KMS-11 (cell line): ENCODE measurements at regions not wholly inside any gene's neighbourhood (a gene's known extent, or its start where the extent isn't known, plus 50 kb on each side); places are given as distances from the start of the nearest gene placed in this dataset.

ENCODE experiments used
- H2AFZ ChIP-seq: fragments of 200-600 bp; sonication (generic); 2 replicates; pipeline ENCODE4 v1.6.1; 2016; ENCODE audit warnings: antibody characterized with exemption, mixed run types, low read depth
- H3K27ac ChIP-seq: fragments of 200-600 bp; sonication (generic); 2 replicates; pipeline ENCODE4 v1.6.1; 2016; ENCODE audit warnings: mild to moderate bottlenecking, mixed run types
- H3K27me3 ChIP-seq: fragments of 200-600 bp; sonication (generic); 2 replicates; pipeline ENCODE4 v1.6.1; 2017; ENCODE audit warnings: mild to moderate bottlenecking, low read depth, mixed run types, moderate library complexity; ENCODE audit not compliant: insufficient read depth
- H3K36me3 ChIP-seq: fragments of 200-600 bp; sonication (generic); 2 replicates; pipeline ENCODE4 v1.6.1; 2017; ENCODE audit warnings: mild to moderate bottlenecking, mixed run types; ENCODE audit not compliant: insufficient read depth
- H3K4me1 ChIP-seq: fragments of 200-600 bp; sonication (generic); 2 replicates; pipeline ENCODE4 v1.6.1; 2016; ENCODE audit warnings: mild to moderate bottlenecking, low read depth, mixed run types; ENCODE audit not compliant: poor library complexity, severe bottlenecking
- H3K4me2 ChIP-seq: fragments of 200-600 bp; sonication (generic); 2 replicates; pipeline ENCODE4 v1.7.0; 2016; ENCODE audit warnings: mild to moderate bottlenecking, mixed run types
- H3K4me3 ChIP-seq: fragments of 200-600 bp; sonication (generic); IDR thresholded peaks from 2 replicates; pipeline ENCODE4 v1.6.1; 2017; ENCODE audit warnings: low read depth, low read length, mixed read lengths; ENCODE audit not compliant: insufficient read depth
- H3K79me2 ChIP-seq: fragments of 200-600 bp; sonication (generic); 2 replicates; pipeline ENCODE4 v1.6.1; 2016; ENCODE audit warnings: low read depth, mixed run types; ENCODE audit not compliant: insufficient read depth
- H3K9ac ChIP-seq: fragments of 200-600 bp; sonication (generic); 2 replicates; pipeline ENCODE4 v1.6.1; 2016; ENCODE audit warnings: mild to moderate bottlenecking, mixed run types
- H4K20me1 ChIP-seq: fragments of 200-600 bp; sonication (generic); 2 replicates; pipeline ENCODE4 v1.6.1; 2016; ENCODE audit warnings: mild to moderate bottlenecking, mixed run types; ENCODE audit not compliant: insufficient read depth
- TF ChIP-seq, protein P1 (sequence below): fragments of 200-600 bp; sonication (generic); conservative IDR thresholded peaks from 2 replicates; pipeline ENCODE4 v1.6.1; 2017; ENCODE audit warnings: low read depth, mild to moderate bottlenecking, antibody characterized with exemption, low read length, moderate library complexity, mixed read lengths

DNA sequence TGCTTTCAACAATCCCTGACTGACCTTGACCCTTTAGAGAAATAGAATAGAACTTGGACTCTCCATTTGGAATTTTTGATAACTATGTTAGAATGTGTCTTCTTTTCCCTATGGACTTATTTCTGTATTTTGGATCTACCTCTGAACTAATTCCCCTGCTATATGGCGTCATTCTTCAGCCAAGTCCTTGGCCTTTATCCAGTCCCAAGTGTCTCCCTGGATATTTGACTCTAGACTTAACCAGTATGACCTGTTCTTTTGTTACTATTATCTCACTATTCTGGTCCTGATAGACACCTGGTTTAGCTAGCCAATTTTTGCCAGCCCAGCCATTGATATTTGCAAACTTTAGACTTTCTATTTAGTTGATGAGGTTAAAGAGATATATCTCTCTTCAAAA lies 186.8 kb downstream of the KCNS3 start:
- H3K4me1 ChIP-seq = no peaks in the 10 kb centered on the region
- TF ChIP-seq, protein P1, sequence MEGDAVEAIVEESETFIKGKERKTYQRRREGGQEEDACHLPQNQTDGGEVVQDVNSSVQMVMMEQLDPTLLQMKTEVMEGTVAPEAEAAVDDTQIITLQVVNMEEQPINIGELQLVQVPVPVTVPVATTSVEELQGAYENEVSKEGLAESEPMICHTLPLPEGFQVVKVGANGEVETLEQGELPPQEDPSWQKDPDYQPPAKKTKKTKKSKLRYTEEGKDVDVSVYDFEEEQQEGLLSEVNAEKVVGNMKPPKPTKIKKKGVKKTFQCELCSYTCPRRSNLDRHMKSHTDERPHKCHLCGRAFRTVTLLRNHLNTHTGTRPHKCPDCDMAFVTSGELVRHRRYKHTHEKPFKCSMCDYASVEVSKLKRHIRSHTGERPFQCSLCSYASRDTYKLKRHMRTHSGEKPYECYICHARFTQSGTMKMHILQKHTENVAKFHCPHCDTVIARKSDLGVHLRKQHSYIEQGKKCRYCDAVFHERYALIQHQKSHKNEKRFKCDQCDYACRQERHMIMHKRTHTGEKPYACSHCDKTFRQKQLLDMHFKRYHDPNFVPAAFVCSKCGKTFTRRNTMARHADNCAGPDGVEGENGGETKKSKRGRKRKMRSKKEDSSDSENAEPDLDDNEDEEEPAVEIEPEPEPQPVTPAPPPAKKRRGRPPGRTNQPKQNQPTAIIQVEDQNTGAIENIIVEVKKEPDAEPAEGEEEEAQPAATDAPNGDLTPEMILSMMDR = no peak
- no peak overlapping the region for H3K4me2 ChIP-seq
- no peaks in the 10 kb centered on the region for H3K36me3 ChIP-seq
- no peaks in the 10 kb centered on the region for H4K20me1 ChIP-seq
- H3K27me3 ChIP-seq = no peaks in the 10 kb centered on the region
- no peak overlapping the region for H3K9ac ChIP-seq
- H3K79me2 ChIP-seq = no peaks in the 10 kb centered on the region
- H3K27ac ChIP-seq = no peak overlapping the region
- H2AFZ ChIP-seq = no peak overlapping the region
- no peak overlapping the region for H3K4me3 ChIP-seq

DNA sequence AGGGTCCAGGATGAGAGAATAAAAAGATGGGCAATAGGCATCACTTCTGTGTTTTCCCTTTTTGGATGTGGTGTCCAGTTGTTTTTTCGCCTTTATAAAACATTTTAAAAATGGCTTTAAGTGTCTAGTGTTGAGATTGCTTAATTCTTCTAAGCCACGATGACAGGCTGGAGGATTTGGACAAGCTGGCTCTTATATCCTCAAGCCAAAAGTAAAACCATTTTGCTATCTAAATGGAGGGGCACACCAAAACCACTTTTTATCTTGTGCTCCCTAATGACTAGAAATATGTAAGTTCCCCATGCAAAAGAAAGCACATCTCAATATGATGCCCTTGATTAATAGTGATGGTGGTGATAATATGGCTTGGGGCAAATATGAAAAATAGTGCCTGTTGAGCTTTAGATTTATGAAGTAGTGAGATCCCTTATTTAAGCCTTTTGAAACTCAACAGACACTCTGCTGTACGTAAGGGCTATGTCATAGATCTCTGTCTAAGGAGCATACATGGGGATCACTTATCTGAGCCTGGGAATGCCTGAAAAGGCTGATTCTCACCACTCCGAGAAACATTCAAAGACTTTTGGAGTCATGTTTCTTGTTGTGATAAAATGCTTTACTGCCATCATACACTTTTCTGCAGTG lies 185.5 kb downstream of the KCNS3 start:
- no peak overlapping the region for H2AFZ ChIP-seq
- H3K27ac ChIP-seq = no peak overlapping the region
- no peaks in the 10 kb centered on the region for H3K79me2 ChIP-seq
- TF ChIP-seq, protein P1 = no peak
- no peaks in the 10 kb centered on the region for H3K27me3 ChIP-seq
- no peak overlapping the region for H3K4me3 ChIP-seq
- no peaks in the 10 kb centered on the region for H3K36me3 ChIP-seq
- H3K9ac ChIP-seq = no peak overlapping the region
- H4K20me1 ChIP-seq = no peaks in the 10 kb centered on the region
- H3K4me1 ChIP-seq = no peaks in the 10 kb centered on the region
- no peak overlapping the region for H3K4me2 ChIP-seq

DNA sequence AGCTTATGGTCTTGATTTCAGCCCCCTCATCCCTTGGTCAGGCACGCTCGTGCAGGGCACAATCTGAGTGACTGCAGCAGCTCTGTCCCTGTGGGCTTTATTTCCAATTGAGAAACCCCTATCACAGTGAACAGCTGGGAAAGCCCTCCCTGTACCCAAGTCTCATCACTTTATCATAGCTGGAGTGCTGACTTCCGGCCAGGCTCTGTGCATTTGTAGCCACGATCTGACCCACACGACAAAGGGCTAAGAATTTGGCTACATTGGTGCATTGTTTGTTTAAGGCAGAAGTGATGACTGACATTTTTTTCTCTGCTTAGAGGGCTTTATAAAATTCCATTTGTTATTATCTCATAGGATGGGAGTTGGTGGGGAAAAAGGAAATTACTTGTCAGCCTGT lies 184.4 kb downstream of the KCNS3 start:
- Histone ChIP-seq H3K79me2 (no peaks in the 10 kb centered on the region), H4K20me1 (no peaks in the 10 kb centered on the region), H3K36me3 (no peaks in the 10 kb centered on the region), H2AFZ (no peak overlapping the region), H3K4me3 (no peak overlapping the region), H3K27me3 (no peaks in the 10 kb centered on the region), H3K27ac (no peak overlapping the region), H3K4me1 (no peaks in the 10 kb centered on the region), H3K9ac (no peak overlapping the region), H3K4me2 (no peak overlapping the region)
- TF ChIP-seq, protein P1 = no peak

DNA sequence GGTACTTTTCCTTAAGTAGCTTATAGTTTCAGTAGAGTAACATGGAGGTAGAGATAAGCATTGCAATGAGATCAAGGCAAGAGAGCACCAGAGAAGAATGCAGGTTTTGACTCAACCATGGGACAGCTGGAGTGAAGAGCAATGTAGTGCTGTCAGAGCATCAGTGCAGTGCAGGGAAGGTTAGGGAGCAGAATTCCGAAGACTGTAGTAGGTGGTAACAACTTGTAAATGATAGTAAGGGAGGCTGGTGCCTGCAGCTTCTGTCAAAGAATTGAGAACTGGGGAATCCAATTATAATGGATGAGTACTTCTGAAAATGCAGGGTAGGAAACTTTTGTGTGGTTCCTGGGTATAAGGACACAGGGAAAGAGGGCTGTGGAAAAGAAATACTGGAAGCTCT lies 183.2 kb downstream of the KCNS3 start:
- no peak overlapping the region for H3K4me3 ChIP-seq
- H2AFZ ChIP-seq = no peak overlapping the region
- no peaks in the 10 kb centered on the region for H3K36me3 ChIP-seq
- H3K9ac ChIP-seq = no peak overlapping the region
- no peaks in the 10 kb centered on the region for H3K27me3 ChIP-seq
- H4K20me1 ChIP-seq = no peaks in the 10 kb centered on the region
- TF ChIP-seq, protein P1 = no peak
- no peak overlapping the region for H3K4me2 ChIP-seq
- H3K79me2 ChIP-seq = no peaks in the 10 kb centered on the region
- no peaks in the 10 kb centered on the region for H3K4me1 ChIP-seq
- no peak overlapping the region for H3K27ac ChIP-seq
